HEK293 (cell line): ENCODE measurements at regions not wholly inside any gene's neighbourhood (a gene's known extent, or its start where the extent isn't known, plus 50 kb on each side); places are given as distances from the start of the nearest gene placed in this dataset.

ENCODE experiments used
- CTCF ChIA-PET: fragments of 350-600 bp; formaldehyde crosslinking; extraction: SDS; loops from one replicate; lab custom pipeline; 2021; ENCODE audit warnings: antibody characterized with exemption; lab: Yijun Ruan, JAX
- POLR2A ChIA-PET: fragments of 300-600 bp; formaldehyde crosslinking; extraction: SDS; loops from one replicate; lab custom pipeline; 2020; ENCODE audit warnings: antibody characterized with exemption, inconsistent platforms; lab: Yijun Ruan, JAX
- H3K27ac ChIP-seq: fragments of 200-500 bp; sonication (Bioruptor generic); 2 replicates; pipeline ENCODE4 v1.5.1; 2014; ENCODE audit warnings: low read depth, low read length, control low read depth, inconsistent platforms; ENCODE audit errors: extremely low read depth
- H3K36me3 ChIP-seq, 2 experiments: fragments of 200-500 bp in 1 of 2; sonication (Bioruptor generic) in 1 of 2; 1 replicate in 1 of 2; 2 replicates in 1 of 2; pipeline ENCODE4 v1.5.1; 2014 to 2017; ENCODE audit warnings: inconsistent platforms in 2 of 2, low read length in 2 of 2; ENCODE audit not compliant: control insufficient read depth in 2 of 2, insufficient read depth in 1 of 2
- H3K4me1 ChIP-seq: fragments of 200-500 bp; sonication (Bioruptor generic); 2 replicates; pipeline ENCODE4 v1.5.1; 2014; ENCODE audit warnings: mild to moderate bottlenecking, low read length, inconsistent platforms; ENCODE audit not compliant: control insufficient read depth, insufficient read depth
- H3K4me3 ChIP-seq: 2 replicates; pipeline ENCODE4 v1.5.1; 2011; ENCODE audit warnings: low read depth, mild to moderate bottlenecking, control low read depth, low read length, moderate library complexity
- H3K9me3 ChIP-seq: fragments of 200-500 bp; sonication (Bioruptor generic); 2 replicates; pipeline ENCODE4 v1.5.1; 2014; ENCODE audit warnings: low read depth, low read length, inconsistent platforms; ENCODE audit not compliant: control insufficient read depth, insufficient read depth
- KLF8 ChIP-seq: fragments of 450-650 bp; formaldehyde crosslinking; IDR thresholded peaks from 2 replicates; pipeline ENCODE4 v1.5.1; 2016; ENCODE audit warnings: missing biosample characterization, missing genetic modification characterization
- TSHZ1 ChIP-seq: fragments of 450-650 bp; formaldehyde crosslinking; IDR thresholded peaks from 2 replicates; pipeline ENCODE4 v1.5.1; 2016; ENCODE audit warnings: missing biosample characterization, missing genetic modification characterization, borderline replicate concordance
- YY2 ChIP-seq: fragments of 450-650 bp; formaldehyde crosslinking; IDR thresholded peaks from 2 replicates; pipeline ENCODE4 v1.5.1; 2016; ENCODE audit warnings: missing biosample characterization, missing genetic modification characterization
- ZBTB1 ChIP-seq: fragments of 450-650 bp; formaldehyde crosslinking; IDR thresholded peaks from 2 replicates; pipeline ENCODE4 v1.5.1; 2016; ENCODE audit warnings: missing biosample characterization, missing genetic modification characterization
- ZFP3 ChIP-seq: fragments of 450-650 bp; formaldehyde crosslinking; IDR thresholded peaks from 2 replicates; pipeline ENCODE4 v1.5.1; 2016; ENCODE audit warnings: low read depth, missing biosample characterization, missing genetic modification characterization
- ZIC2 ChIP-seq: fragments of 450-650 bp; formaldehyde crosslinking; IDR thresholded peaks from 2 replicates; pipeline ENCODE4 v1.5.1; 2016; ENCODE audit warnings: missing biosample characterization, missing genetic modification characterization
- ZNF23 ChIP-seq: fragments of 450-650 bp; formaldehyde crosslinking; IDR thresholded peaks from 2 replicates; pipeline ENCODE4 v1.5.1; 2016; ENCODE audit warnings: missing biosample characterization, missing genetic modification characterization, borderline replicate concordance
- ZNF280D ChIP-seq: fragments of 450-650 bp; formaldehyde crosslinking; IDR thresholded peaks from 2 replicates; pipeline ENCODE4 v1.5.1; 2016; ENCODE audit warnings: missing biosample characterization, missing genetic modification characterization
- ZNF404 ChIP-seq: fragments of 450-650 bp; formaldehyde crosslinking; IDR thresholded peaks from 2 replicates; pipeline ENCODE4 v1.5.1; 2017; ENCODE audit warnings: missing biosample characterization, missing genetic modification characterization
- ZNF501 ChIP-seq: fragments of 450-650 bp; formaldehyde crosslinking; IDR thresholded peaks from 2 replicates; pipeline ENCODE4 v1.5.1; 2016; ENCODE audit warnings: missing biosample characterization, missing genetic modification characterization
- ZNF518A ChIP-seq: fragments of 450-650 bp; formaldehyde crosslinking; conservative IDR thresholded peaks from 2 replicates; pipeline ENCODE4 v1.5.1; 2016; ENCODE audit warnings: low read depth, missing biosample characterization, missing genetic modification characterization
- ZNF660 ChIP-seq: fragments of 450-650 bp; IDR thresholded peaks from 2 replicates; pipeline ENCODE4 v1.5.1; 2018; ENCODE audit warnings: missing biosample characterization, mild to moderate bottlenecking, missing genetic modification characterization
- ZNF692 ChIP-seq: fragments of 450-650 bp; formaldehyde crosslinking; IDR thresholded peaks from 2 replicates; pipeline ENCODE4 v1.5.1; 2016; ENCODE audit warnings: missing biosample characterization, missing genetic modification characterization
- ZNF830 ChIP-seq: fragments of 450-650 bp; IDR thresholded peaks from 2 replicates; pipeline ENCODE4 v1.5.0; 2018; ENCODE audit warnings: missing biosample characterization, missing genetic modification characterization, low read depth, mild to moderate bottlenecking, moderate library complexity
- ZSCAN23 ChIP-seq: fragments of 450-650 bp; formaldehyde crosslinking; IDR thresholded peaks from 2 replicates; pipeline ENCODE4 v1.5.1; 2016; ENCODE audit warnings: missing biosample characterization, missing genetic modification characterization

GRCh38 chr4:124464836-124465235 lies 247.7 kb downstream of the ANKRD50 start:
- no peaks in the 10 kb centered on the region for H3K36me3 ChIP-seq
- no peaks in the 10 kb centered on the region for H3K9me3 ChIP-seq
- H3K4me3 ChIP-seq = no peak overlapping the region
- no peak overlapping the region for H3K27ac ChIP-seq
- H3K4me1 ChIP-seq = no peaks in the 10 kb centered on the region
- TF ChIP-seq ZNF23 (tag by site-specific recombination) (no peak), ZNF404 (tag by site-specific recombination) (no peak)
- TF ChIP-seq, all 188 proteins: peak for 0
- CTCF ChIA-PET = no interaction called here
- POLR2A ChIA-PET = no interaction called here

GRCh38 chr4:124468360-124468759 lies 244.2 kb downstream of the ANKRD50 start:
- CTCF ChIA-PET = interaction anchor here (0.6 kb wide), 1 partner anchor 166 kb away, joined by 6 read pairs; no protein-coding TSS in a partner anchor

More at GRCh38 chr4:124468360-124468759, 244.2 kb downstream of the ANKRD50 start:
- TF ChIP-seq TSHZ1 (tag by site-specific recombination) (no peak), ZIC2 (tag by site-specific recombination) (no peak), ZSCAN23 (tag by site-specific recombination) (no peak), ZNF280D (no peak), ZNF518A (tag by site-specific recombination) (no peak), KLF8 (no peak), ZNF660 (tag by site-specific recombination) (no peak), ZFP3 (tag by site-specific recombination) (no peak), ZBTB1 (no peak), ZNF692 (tag by site-specific recombination) (no peak), ZNF501 (tag by site-specific recombination) (no peak), YY2 (tag by site-specific recombination) (no peak), ZNF830 (tag by site-specific recombination) (no peak)
- TF ChIP-seq, all 188 proteins: peak for 0
- Histone ChIP-seq H3K4me1 (no peaks in the 10 kb centered on the region), H3K4me3 (no peak overlapping the region), H3K9me3 (no peaks in the 10 kb centered on the region), H3K36me3 (no peaks in the 10 kb centered on the region), H3K27ac (no peak overlapping the region)
- POLR2A ChIA-PET = no interaction called here
